ENCODE measurements at regions not wholly inside any gene's neighbourhood (a gene's known extent, or its start where the extent isn't known, plus 50 kb on each side); places are given as distances from the start of the nearest gene placed in this dataset.
"Not testable (repeated sequence)": the region's sequence is repeated elsewhere in the genome, so short reads cannot be mapped to it uniquely, and the experiment has no call there.

DNA sequence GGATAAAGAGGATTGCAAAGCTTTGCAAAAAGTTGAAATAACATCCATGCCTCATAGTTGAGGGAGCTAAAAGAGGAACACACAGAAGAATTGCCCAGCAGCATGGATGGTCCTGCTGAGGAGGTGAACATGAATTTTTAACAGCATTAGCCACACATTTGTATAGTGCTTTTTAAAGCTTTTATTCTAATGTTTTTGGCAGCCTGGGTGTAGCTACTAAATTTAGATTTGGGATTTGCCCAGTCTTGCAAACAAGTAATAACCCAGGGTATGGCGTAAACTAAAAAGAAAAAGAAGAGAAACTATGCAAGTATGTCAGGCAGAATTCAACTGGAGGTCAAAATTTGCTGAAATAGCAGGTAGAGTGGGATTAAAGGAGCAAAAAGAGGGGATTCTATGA lies 75.1 kb upstream of the PTPRK start:
- FAIRE-seq, result no peak
- TF ChIP-seq, protein P1, sequence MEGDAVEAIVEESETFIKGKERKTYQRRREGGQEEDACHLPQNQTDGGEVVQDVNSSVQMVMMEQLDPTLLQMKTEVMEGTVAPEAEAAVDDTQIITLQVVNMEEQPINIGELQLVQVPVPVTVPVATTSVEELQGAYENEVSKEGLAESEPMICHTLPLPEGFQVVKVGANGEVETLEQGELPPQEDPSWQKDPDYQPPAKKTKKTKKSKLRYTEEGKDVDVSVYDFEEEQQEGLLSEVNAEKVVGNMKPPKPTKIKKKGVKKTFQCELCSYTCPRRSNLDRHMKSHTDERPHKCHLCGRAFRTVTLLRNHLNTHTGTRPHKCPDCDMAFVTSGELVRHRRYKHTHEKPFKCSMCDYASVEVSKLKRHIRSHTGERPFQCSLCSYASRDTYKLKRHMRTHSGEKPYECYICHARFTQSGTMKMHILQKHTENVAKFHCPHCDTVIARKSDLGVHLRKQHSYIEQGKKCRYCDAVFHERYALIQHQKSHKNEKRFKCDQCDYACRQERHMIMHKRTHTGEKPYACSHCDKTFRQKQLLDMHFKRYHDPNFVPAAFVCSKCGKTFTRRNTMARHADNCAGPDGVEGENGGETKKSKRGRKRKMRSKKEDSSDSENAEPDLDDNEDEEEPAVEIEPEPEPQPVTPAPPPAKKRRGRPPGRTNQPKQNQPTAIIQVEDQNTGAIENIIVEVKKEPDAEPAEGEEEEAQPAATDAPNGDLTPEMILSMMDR (IDR thresholded peaks at IDR 0.05; ENCODE audit: insufficient read depth, missing control alignments), result no peak
- no peak for DNase-seq (ENCODE audit: insufficient read length, low spot score)

DNA sequence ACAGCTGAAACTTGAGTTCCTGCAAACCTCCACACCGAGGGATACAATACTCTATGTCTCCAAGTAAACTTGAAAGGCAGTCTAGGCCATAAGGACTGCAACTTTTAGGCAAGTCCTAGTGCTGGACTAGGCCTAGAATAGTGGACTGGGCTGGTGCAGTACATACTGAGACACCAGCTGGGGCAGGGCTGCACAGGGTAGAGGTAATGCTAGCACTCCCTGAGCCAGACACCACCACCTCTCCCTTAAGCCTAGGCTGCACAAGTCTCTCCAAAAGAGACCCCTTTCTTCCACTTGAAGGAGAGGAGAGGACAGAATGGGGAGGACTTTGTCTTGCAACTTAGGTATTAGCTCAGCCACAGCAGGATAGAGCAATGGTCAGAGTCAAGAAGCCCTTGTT lies 65.7 kb upstream of the PTPRK start:
- no peak for FAIRE-seq
- TF ChIP-seq, protein P1 (IDR thresholded peaks at IDR 0.05; ENCODE audit: insufficient read depth, missing control alignments), result no peak
- no peak for DNase-seq (ENCODE audit: insufficient read length, low spot score)

DNA sequence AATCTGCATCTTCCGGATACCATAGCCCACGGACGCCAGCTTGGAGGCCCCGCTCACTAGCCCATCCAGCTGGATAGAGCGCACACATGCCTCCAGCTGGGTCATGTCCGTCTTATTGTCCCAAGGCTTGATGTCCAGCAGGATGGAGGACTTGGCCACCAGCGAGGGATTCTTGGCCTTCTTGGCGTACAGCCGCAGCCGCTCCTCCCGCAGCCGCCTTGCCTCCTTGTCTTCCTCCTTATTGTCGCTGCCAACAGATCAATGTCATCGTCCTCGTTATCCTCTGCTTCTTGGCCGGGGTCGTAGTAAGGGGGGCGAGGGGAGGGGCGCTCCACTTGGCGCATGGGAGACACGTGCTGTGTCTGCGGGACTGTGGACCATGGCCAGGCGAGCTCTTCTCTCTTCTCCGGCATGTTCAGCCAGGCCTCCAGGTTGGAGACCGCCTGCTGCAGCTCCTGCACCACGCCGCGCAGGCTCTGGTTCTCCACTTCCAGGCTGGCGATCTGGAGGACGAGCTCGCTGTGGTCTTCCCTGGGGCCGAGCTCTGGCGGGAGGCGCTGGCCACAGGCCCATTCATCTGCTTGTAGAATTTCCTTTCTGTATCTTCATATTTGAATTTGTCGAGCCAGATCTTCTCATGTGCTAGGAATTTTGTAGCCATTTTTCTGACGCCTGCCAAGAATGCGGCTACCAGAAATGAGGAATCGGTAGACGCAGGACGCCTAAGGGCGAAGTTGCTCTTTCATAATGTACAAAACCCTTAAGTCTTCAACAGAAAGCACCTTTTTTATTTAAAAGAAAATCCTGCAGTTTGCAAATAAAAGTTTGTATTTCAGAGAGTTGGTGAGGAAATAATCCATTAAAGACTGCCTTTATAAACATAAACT lies 60.1 kb upstream of the PTPRK start:
- TF ChIP-seq, protein P1 (IDR thresholded peaks at IDR 0.05; ENCODE audit: insufficient read depth, missing control alignments), result no peak
- DNase-seq (ENCODE audit: insufficient read length, low spot score) (no peak), FAIRE-seq (no peak)

DNA sequence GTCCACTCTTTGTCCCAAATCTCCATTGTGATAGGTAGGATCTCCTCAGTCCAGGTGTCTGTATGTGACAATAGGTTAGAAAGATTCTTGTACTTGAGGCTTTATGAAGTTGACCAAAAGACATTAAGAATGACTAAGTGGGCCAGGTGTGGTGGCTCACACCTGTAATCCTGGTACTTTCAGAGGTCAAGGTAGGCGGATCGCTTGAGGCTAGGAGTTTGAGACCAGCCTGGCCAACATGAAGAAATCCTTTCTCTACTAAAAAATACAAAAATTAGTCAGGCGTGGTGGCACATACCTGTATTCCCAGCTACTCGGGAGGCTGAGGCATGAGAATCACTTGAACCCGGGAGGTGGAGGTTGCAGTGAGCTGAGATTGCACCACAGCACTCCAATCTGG lies 54.9 kb upstream of the PTPRK start:
- DNase-seq (ENCODE audit: insufficient read length, low spot score); FAIRE-seq: not testable (repeated sequence)

DNA sequence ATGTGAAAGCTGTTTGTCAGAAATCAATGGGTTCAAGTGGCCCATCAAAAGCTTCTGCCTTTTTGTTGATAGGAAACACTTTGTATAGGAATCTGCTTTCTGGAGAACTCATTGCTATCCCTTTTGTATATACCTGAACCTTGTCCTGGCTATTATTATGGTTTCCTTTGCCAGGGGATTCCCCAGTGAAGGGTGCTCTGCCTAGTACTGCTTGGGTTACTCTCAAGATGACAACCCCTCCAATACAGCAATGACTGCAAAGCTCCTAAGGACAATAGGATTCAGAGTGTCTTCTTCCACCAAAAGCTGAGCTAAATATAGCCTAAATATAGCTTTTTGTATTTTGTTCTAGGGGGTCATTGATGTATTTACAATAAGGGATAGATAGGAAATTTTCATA lies 54.0 kb upstream of the PTPRK start:
- DNase-seq (ENCODE audit: insufficient read length, low spot score) (no peak), FAIRE-seq (no peak)
- TF ChIP-seq, protein P1 (IDR thresholded peaks at IDR 0.05; ENCODE audit: insufficient read depth, missing control alignments), result no peak

DNA sequence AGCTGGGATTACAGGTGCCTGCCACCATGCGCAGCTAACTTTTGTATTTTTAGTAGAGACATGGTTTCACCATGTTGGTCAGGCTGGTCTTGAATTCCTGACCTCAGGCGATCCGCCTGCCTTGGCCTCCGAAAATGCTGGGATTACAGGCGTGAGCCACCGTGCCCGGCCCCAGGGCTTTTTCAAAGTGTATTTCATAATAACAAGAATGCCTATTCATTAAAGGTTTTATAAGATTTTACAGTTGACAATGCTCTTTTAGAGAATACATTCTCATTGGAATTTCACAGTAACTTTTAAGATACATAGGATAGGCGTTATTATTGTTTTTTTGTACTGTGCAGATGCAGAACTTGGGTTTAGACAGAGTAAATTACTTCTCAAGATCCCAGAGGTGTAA lies 52.6 kb upstream of the PTPRK start:
- FAIRE-seq (no peak), DNase-seq (ENCODE audit: insufficient read length, low spot score) (no peak)
- TF ChIP-seq, protein P1 (IDR thresholded peaks at IDR 0.05; ENCODE audit: insufficient read depth, missing control alignments), result no peak

DNA sequence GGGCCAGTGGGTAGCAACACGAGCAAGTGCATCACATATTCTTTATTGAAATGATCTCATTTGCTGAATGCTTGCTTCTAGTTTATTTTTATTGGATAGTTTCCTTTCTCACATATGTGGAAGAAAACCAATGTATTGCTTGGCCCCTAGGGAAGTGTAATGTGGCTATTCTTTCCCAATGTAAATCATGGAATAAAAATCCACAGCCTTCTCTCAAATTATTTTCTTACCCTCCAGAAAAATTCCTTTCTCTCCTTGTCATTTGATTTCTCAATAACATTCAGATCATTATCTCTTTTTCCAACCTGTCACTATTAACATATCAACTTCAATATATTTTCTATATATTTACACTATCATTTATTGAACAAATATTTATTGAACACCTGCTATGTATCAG lies 51.9 kb upstream of the PTPRK start:
- TF ChIP-seq, protein P1 (IDR thresholded peaks at IDR 0.05; ENCODE audit: insufficient read depth, missing control alignments), result no peak
- DNase-seq (ENCODE audit: insufficient read length, low spot score), result no peak
- FAIRE-seq, result no peak
